Inflammatory macrophage (primary cell): ENCODE measurements at regions not wholly inside any gene's neighbourhood (a gene's known extent, or its start where the extent isn't known, plus 50 kb on each side); places are given as distances from the start of the nearest gene placed in this dataset.

Experiments
- DNase-seq, 2 donors: peaks; one replicate each; pipeline ENCODE4 v3.0.0-alpha.2; 2020 to 2022

DNA sequence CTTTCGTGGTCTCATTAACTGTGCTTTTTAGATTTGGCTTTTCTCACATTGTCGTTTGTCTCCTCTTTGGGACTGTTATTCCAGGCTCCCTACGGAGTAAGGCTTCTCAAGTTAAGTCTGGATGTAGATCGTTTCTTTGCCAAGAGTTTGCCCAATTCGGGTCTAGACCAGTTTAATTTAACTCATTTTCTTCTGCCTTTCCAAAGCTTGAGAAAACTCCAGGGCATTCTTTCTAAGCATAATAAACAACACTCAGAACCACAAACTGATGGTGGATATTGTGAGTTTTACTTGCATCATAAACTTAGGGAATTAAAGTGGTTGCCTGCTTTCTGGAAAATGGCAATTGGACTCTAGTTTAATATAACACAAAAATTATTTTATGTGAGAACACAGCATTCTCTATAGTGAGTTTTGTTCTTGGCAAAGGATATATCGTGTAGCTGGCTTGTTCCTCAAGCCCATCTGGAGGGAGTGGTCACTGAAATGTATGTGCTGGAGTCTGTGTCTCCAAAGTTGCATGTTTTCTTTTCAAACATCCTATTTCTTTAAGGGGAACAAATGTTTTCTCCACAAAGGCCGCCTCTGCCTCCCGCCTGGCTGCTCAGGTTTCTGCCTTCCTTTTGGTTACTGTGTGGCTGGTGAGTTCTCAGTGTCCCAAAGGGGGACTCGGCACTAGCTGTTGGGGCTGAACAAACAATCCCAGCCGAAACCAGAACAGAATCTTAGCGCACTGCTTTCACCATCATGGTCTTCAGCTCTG, 211.3 kb upstream of the FBN2 start:
- no peak for DNase-seq

DNA sequence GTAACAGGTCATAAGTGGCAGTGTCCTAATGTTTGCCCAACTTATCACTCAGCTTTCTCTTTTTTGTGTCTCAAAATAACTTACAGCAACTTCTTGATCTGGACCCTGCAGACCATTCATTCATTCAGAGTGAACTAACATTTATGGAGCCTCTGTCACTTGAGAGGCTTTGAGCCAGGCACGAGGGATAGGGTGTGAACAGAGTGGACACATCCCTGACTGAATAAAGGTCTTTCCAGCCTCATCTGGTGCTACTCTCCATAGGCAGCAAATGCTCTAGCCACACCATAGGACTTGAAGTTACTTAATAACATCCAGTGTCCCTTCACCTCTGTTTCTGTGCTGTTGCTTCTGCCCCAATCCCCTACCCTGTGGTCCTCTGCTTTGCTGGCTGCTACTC, 212.1 kb upstream of the FBN2 start:
- no peak for DNase-seq

DNA sequence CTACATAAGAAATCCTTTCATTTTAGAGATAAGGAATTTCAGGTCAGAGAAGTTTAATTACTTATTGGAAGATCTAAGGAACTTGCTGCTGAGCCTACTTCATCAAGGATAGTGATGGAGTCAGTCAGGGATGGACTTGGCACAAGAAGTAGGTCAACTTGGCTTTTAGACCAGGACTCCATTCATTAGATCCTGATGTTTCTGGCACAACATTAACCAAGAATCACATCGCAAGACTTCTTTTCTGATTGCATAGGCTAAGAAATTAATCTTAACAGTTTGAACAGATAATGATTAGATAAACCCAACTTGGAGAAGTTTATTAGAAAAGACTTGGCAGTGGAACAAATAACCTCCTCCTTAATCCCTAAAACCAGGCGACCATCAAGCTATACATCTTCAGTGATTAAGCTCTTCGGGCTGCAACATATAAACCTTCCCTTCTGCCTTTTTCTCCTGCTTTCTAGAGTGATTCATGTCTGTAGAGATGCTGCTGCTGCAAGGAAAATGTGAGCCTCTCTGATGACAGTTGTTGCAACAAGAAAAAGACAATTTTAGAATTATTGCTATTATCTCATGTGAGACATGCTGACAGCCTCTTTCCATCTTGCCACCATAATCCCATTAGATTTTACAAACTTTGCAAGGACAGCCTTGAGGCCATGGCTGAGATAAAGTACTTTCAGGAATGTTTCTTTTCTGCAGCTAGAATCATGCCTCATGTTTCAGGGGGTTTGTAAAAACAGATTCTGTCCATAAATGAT, 207.9 kb upstream of the SLC27A6 start:
- DNase-seq = no peak

DNA sequence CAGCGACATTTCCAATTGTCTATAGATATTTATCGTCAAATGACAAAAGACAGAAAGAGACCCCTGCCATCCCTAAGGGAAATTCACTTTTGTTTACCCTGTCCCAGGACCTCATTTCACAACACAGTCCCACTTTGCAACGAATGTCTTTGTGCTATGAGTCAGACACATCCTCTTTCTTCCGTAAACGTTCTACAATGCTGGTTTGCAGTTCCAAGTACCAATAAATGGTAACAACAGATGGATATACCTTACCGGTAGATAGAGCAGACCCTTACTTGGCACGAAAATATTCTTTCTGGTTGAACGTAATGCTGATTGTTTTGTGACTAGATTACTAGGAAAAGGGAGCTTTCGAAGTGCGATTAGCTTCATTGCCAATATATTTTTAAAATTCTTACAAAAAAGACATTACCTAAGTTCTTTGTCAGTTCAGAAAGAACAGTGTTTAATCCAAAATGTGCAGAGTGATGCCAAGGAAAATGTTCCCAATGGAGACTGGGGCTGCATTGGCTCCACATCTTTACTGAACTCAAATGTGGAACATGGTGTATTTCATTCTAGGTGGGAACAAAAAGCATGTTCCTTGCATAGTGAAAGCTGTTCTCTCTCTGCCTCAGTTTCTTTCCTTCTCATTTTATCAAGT, 202.5 kb upstream of the SLC27A6 start:
- DNase-seq = no peak

DNA sequence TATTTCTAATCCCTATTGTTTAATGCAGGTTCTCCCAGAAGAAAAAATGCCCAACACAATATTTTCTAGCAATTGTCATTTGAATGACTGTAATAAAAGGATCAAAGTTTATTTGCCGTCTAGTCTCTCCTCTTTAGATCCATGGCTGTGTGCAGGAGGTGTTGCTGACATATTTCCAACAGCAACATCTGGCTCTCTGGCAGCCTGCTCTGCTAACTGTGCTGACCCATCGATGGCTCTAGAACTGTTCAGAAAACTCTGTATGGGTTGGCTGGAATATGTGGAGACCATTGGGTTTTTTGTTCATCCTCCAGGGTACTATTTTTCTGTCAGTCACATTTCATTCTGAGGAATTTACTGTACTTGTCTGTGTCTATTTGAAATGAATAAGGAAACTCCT, 202.0 kb upstream of the SLC27A6 start:
- no peak for DNase-seq

DNA sequence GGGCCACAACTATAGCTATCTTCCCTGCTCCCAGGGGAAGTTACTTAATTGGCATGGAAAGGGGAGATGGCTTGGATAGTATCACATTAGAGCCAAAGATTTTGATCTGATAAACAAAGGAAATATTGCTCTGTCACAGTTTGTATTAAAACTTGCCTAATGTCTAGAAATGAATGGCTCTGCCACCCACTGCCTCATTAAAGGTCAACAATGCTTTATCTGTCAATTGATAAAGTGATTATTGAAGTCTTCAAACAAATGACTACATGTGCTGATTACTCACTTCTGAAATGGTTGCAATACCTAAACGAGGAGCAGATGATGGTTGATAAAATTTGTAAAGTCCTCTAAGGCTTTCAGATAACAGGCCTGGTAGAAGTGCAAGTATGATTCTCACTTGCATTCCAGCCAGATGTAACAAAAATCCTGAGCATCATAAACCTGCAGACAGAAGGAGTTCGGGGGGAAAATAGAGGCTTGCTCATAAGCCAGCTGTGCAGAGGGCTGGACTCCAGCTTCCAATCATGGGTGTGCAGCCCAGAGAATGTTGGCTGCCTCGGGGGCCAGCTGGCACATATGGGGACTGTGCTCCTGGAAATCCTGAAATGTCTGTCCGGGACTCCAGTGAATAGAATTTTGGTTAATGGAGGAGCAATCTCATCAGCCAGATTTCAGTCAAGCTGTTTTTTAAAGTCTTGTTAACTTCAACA, 200.5 kb upstream of the SLC27A6 start:
- DNase-seq = no peak

DNA sequence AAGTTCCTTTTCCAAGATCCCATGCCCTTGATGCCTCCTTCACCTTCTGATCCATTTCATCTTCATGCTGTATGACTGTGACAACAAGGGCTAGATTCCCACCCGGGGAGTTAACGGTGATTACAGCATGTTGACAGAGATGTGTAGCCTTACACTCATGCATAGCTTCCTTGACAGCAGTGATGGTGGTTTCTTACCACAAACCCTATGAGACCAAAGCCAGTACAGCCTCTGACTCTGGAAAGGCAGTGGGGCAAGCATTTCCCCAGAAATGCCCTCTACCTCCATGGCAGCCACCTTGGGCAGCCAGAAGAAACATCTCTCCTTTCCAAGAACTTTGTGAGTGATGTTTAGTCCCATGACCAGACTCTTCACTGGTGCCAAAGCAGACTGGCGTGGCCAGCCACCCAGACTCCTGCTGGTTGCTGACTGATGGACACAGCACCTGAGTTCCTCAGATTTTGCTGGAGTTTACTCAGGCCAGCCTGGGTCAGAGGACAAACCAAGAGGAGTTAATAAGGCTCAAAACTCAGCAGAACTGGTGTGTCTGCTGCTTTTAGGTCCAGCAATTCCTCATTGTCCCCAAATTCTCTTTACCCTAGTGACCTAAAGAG, 199.7 kb upstream of the SLC27A6 start:
- no peak for DNase-seq

DNA sequence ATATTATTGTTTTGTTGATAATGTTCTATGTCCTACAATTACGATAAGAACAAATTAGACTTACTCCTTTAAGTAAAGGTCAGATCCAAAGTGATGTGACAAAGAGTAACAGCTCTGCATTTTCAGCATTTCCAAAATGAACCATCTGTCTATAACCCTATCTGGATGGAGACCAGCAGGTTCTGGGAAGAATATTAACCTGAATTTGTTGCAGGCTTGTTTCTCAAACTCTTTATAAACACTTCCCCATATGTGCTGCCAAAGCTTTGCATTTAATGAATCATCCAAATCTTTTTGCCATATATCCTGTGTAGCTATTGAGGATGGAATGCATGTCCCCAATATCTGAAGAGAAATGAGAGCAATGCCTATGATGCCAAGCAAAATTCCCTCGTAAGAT, 198.9 kb upstream of the SLC27A6 start:
- DNase-seq = no peak

DNA sequence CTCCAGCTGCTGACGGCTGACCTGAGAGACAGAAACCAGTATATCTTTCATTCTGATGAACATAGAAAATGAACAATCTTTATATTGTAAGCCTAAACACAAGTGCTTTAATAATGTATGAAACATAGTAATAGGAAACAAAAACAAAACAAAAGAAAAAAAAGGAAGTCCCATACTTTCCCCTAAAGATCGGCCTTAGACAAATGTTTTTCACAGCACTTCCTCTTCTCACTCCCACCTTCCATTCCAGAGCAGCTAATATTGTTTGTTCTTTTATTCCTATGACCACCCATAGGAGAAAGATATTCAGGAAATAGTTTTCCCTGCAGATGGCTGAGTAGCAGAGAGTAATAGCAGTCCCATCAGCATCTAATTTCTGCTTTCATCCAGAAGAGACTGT, 194.4 kb upstream of the SLC27A6 start:
- DNase-seq = no peak

DNA sequence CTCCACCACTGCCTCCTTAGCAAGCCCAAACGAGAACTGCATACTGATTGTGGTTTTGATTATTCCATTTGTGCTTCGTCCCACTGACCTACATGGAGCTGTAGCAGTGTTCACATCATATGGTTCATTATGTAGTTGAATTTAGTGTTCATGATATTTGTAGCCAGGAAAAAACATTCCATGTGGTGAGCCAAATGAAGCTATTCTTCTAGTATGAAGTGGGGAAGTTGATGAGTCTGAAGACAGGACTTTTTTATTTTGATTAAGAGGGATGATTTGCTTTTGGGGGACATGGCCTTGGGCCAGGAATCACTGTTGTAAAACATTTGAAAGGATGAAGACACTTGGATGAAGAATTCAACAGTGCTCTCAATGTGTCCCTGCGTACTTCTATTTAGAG, 192.9 kb upstream of the SLC27A6 start:
- DNase-seq = no peak

DNA sequence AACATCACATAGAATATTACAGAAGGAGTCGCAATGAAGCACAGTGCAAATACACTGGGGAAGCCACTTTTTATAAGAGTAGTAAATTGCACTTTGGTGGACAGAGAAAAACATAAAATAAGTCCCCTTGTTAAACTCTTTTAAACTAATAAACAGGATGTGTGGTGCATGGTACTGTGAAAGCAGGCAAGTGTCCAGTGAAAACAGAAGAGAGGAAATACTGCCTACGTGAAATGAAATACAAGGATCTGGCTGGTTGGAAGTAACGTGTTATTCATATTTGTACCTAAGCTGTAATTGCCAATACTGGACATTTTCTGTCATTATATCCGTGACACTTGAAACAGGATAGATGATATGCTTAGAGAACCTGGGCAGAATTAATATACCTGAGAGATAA, 191.9 kb upstream of the SLC27A6 start:
- no peak for DNase-seq

DNA sequence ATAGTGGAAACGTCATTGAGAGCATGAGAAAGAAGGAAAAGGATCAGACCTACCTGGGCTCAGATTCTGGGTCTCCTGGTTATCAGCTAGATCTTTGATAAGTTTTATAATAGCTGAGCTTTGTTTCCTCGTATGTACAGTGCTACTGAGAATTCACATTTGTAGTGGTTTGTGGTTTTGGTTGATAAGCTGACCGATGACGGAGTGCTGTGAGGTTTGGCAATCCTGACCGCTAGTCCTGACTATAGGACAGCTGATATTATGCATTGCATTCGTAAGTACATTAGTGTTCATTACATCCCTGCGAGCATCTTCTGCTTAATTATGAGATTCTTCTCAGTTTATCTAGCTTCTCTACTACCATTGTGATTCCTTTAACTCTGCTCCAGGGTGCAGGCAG, 190.7 kb upstream of the SLC27A6 start:
- no peak for DNase-seq

DNA sequence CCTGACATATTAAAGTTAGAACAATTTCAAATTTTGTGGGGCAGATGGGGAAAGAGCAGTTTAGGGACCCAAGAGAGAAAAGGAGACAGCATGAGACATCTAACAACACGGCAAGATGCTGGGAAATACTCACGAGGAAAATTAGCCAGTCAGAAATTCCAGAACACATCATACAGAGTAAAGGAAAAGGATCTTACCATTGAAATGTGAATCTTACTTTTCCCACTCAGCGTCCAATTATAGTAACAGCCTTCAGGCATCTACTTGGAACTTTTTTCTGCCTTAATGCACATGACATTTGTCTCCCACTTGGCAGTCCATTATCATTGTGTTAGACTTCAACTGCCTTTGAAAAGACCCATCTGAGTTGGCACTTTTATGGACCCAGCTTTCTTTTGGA, 189.7 kb upstream of the SLC27A6 start:
- DNase-seq = no peak

DNA sequence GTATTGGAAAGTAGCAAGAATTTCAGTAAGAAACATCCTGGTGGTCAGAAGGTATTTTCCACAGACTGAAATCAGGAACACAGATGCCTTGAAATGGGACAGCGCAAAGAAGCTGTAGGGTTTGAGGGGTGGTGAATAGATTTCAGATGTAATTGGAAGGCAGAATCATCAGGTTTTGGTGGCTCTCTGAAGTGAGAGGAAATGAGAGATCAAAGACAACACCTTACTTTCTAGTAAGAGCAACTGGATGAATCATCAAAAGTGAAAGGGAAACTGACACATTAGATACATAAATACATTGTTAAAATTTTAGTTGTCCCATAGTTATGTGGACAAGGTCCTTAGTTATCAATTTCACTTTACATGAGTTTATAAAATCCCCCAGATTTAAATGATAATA, 188.2 kb upstream of the SLC27A6 start:
- no peak for DNase-seq

DNA sequence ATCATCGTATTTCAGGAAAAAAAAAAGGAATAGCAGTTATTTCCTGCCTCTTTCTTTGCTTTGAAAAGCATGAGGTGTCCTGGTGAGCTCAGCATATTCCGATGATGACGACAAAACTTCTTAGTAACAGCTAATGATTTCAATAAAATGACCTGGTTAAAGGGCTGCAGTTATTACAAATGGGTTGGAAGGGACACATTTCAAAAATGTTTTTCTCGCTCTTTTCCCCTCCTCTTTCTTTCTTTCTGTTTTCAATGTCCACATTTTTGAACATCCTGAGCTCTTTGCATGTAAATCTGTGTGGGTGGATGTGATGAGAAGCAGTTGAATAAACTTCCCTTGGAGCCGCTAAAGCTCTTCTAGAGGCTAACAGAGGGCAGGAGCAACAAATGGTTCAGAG, 186.8 kb upstream of the SLC27A6 start:
- no peak for DNase-seq

DNA sequence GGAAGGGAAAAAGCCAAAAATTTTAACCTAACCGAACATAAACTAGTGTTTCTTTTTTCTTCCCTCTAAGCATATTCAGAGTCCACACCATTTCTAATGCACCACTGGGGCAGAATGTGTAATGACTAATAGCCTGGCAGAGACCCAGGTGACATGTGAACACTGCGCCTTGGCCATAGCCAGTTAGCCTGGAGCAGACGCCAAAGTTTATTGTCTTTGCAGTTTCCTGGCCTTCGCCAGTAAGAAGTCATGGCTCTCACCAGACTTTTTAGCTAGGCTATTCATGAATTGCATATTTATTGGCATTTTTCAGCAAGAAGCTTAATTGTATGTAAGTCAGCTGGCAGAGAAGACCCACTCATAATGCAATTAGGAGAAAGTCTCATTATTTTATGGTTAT, 182.8 kb upstream of the SLC27A6 start:
- no peak for DNase-seq

DNA sequence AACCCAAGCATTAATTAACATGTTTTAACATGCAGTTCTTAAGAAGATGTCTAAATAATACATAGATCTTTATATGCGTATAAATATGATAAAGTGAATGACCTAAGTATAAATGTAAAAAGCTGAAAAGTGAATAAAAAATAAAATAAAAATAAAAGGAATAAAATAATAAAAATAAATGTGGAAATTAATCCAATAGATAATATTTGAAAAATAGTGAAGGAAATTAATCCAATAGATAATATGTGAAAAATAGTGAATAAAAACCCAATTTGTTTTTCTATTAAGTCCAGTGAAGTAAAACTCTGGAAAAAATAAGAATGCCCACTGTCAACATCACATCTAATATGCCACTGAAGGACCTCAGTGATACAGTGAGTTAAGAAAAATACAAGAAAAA, 180.6 kb upstream of the SLC27A6 start:
- no peak for DNase-seq

DNA sequence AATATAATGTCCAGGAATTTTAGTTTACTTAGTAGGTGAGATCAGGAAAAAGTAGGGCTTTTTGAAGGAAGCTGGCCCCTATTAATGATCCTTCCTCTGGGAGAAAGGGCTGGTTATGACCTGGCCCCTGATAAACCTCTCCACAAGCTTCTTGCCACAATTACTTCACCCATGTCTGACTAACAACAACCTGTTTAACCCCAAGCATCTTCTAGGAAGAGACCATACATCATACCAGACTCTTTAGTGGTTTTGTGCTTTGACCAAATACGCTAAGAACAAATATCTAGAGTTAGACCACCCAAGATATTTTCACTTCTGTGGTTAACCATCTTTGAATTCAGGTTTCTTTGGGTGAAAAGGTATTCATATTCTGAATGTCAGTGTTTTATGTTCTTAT, 174.0 kb upstream of the SLC27A6 start:
- DNase-seq = no peak

DNA sequence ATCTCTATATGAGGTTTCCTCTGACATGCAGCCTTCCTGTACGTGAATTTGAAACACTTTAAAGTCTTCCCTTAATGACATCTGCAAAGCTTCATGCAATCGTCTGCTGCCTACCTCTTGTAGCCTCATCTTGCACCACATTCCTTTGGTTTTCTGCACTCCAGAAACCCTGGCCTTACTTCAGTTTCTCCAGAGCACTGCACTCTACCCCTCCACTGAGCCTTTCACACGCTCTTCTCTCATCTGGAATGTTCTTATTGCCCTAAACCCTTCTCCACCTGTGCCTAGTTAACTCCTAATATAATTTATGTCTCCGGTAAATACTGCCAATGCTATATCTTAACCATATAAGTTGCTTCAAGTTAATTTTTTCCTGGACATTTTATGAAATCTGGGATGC, 168.8 kb upstream of the SLC27A6 start:
- DNase-seq = no peak

DNA sequence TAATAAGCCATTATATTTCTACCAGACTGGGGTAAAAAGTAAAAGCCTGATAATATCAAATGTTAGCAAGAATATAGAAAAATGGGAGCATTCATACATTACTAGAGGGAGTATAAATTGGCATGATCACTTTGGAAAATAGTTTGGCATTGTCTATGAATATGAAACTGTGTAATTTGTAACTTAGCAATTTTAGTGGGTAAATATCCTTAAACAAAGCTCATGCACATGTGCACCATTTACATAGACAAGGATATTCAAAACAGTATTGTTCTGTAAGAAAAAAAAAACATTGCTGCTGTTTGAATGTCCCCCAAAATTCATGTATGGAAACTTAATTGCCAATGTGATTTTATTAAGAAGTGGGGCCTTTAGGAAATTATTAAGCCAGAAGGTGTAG, 166.4 kb upstream of the SLC27A6 start:
- DNase-seq = no peak

DNA sequence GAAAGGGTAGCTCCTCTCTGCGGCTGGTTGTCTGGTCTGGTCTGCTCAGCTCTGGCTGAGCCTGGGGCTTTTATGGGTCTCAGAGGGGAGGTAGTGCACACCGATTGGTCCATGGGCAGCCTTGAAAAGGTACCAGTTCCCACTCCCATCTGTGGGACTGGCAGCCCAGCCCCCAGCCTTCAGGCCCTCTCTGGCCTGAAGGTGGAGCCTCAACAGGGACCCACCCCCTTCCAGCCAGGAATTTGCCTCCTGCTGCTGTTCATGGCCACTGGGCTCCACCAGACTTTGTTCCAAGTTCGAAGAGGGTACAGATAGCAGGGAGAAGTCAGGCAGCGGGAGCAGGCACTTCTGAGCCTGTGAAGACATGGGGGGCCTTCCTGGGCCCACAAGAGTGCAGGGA, 165.3 kb upstream of the SLC27A6 start:
- DNase-seq = no peak

DNA sequence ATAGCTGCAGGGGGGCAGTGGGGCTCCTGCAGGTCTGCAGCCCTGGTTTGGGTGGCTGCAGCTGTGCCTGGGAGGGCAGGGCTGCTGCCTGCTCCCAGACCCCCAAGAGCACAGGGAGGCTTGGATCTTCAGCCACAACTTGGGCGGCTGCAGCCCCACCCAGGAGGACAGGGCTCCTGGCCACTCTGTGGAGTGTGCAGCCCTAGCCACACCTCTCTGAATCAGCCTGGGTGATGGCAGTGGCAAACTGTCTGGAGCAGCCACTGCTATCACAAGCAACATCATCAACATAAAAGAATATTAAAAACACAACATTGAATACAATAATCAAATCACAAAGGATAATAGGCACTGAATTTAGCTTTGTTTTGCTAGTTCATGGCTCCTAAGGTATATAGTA, 164.9 kb upstream of the SLC27A6 start:
- no peak for DNase-seq
